Hepatocyte (in vitro differentiated cells): ENCODE measurements at regions not wholly inside any gene's neighbourhood (a gene's known extent, or its start where the extent isn't known, plus 50 kb on each side); places are given as distances from the start of the nearest gene placed in this dataset.

ENCODE experiments used
- DNase-seq: peaks from one replicate; pipeline ENCODE4 v3.0.0-alpha.2; 2016; ENCODE audit warnings: low spot score
- H2AFZ ChIP-seq: fragments of 200-600 bp; sonication (generic); 2 replicates; pipeline ENCODE4 v1.6.0; 2016; ENCODE audit warnings: antibody characterized with exemption, mild to moderate bottlenecking
- H3K27ac ChIP-seq: fragments of 200-600 bp; sonication (generic); 2 replicates; pipeline ENCODE4 v1.5.1; 2016; ENCODE audit warnings: mild to moderate bottlenecking
- H3K27me3 ChIP-seq: fragments of 200-600 bp; sonication (generic); 2 replicates; pipeline ENCODE4 v1.6.1; 2016
- H3K36me3 ChIP-seq: fragments of 200-600 bp; sonication (generic); replicated peaks from 2 replicates; pipeline ENCODE4 v1.5.1; 2016; ENCODE audit warnings: low read depth; ENCODE audit not compliant: insufficient read depth
- H3K4me1 ChIP-seq: fragments of 200-600 bp; sonication (generic); 2 replicates; pipeline ENCODE4 v1.5.1; 2016; ENCODE audit warnings: mild to moderate bottlenecking, moderate library complexity; ENCODE audit not compliant: insufficient read depth
- H3K4me2 ChIP-seq: fragments of 200-600 bp; sonication (generic); 2 replicates; pipeline ENCODE4 v1.6.0; 2016
- H3K4me3 ChIP-seq: fragments of 200-600 bp; sonication (generic); 2 replicates; pipeline ENCODE4 v1.5.1; 2016; ENCODE audit warnings: mild to moderate bottlenecking
- H3K79me2 ChIP-seq: fragments of 200-600 bp; sonication (generic); 2 replicates; pipeline ENCODE4 v1.6.0; 2017; ENCODE audit warnings: mild to moderate bottlenecking
- H3K9me2 ChIP-seq: fragments of 200-600 bp; sonication (generic); replicated peaks from 2 replicates; pipeline ENCODE4 v1.6.0; 2017; ENCODE audit warnings: mild to moderate bottlenecking; ENCODE audit not compliant: insufficient read depth
- H3K9me3 ChIP-seq: fragments of 200-600 bp; sonication (generic); 2 replicates; pipeline ENCODE4 v1.5.1; 2016; ENCODE audit warnings: low read depth, mild to moderate bottlenecking
- H4K20me1 ChIP-seq: fragments of 200-600 bp; sonication (generic); 2 replicates; pipeline ENCODE4 v1.6.0; 2016; ENCODE audit warnings: mild to moderate bottlenecking; ENCODE audit not compliant: insufficient read depth, poor library complexity, severe bottlenecking
- EZH2 ChIP-seq: fragments of 200-600 bp; sonication (generic); IDR thresholded peaks from 2 replicates; pipeline ENCODE4 v1.6.1; 2016; ENCODE audit warnings: antibody characterized with exemption, mild to moderate bottlenecking, borderline replicate concordance
- EZH2phosphoT487 ChIP-seq: fragments of 200-600 bp; sonication (generic); IDR thresholded peaks from one replicate; pipeline ENCODE4 v1.6.1; 2018; ENCODE audit warnings: antibody characterized with exemption, mild to moderate bottlenecking, low read depth, moderate library complexity; ENCODE audit not compliant: unreplicated experiment, severe bottlenecking
- WGBS: methylation state at CpG from one replicate; pipeline ENCODE4 v1.1.6; 2016; ENCODE audit warnings: low lambda C conversion rate; ENCODE audit errors: missing lambda C conversion rate; 5-methylcytosine and 5-hydroxymethylcytosine counted together
- TF ChIP-seq, protein P1 (sequence below): fragments of 200-600 bp; sonication (generic); IDR thresholded peaks from 2 replicates; pipeline ENCODE4 v1.5.1; 2016; ENCODE audit warnings: antibody characterized with exemption, mild to moderate bottlenecking; ENCODE audit not compliant: poor library complexity

DNA sequence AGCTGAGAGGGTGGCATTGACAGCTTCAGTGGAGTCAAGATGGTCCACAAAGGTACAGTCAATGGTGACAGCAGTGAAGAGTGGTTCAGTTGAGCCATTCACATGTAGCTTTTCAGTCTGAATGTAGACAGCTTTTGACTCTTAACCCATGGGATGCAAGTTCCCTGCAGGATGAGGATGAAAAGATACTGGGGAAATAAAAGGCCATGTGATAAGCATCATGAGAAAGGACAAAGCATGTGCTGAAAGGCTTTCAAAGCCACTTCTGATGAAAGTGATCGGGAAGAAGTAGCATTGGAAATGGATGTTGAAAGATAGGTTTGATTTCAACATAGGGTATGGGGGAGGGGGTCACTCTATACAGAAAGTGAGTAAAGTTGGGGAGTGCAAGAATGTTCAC is 182.9 kb downstream of the ETS1 start:
- Histone ChIP-seq H3K36me3 (no peaks in the 10 kb centered on the region), H3K27me3 (no peaks in the 10 kb centered on the region), H3K9me2 (no peaks in the 10 kb centered on the region), H2AFZ (no peak overlapping the region), H3K9me3 (no peaks in the 10 kb centered on the region), H3K4me1 (peaks cover 21% of the 10 kb centered on the region), H3K4me2 (no peak overlapping the region), H4K20me1 (no peaks in the 10 kb centered on the region), H3K79me2 (no peaks in the 10 kb centered on the region), H3K27ac (no peak overlapping the region), H3K4me3 (no peak overlapping the region)
- no peak for DNase-seq
- 83% methylated on average over 1 of the region's 1 CpG for WGBS
- TF ChIP-seq EZH2, result no peak
- TF ChIP-seq, protein P1, sequence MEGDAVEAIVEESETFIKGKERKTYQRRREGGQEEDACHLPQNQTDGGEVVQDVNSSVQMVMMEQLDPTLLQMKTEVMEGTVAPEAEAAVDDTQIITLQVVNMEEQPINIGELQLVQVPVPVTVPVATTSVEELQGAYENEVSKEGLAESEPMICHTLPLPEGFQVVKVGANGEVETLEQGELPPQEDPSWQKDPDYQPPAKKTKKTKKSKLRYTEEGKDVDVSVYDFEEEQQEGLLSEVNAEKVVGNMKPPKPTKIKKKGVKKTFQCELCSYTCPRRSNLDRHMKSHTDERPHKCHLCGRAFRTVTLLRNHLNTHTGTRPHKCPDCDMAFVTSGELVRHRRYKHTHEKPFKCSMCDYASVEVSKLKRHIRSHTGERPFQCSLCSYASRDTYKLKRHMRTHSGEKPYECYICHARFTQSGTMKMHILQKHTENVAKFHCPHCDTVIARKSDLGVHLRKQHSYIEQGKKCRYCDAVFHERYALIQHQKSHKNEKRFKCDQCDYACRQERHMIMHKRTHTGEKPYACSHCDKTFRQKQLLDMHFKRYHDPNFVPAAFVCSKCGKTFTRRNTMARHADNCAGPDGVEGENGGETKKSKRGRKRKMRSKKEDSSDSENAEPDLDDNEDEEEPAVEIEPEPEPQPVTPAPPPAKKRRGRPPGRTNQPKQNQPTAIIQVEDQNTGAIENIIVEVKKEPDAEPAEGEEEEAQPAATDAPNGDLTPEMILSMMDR, result no peak
- no peak for TF ChIP-seq EZH2phosphoT487

DNA sequence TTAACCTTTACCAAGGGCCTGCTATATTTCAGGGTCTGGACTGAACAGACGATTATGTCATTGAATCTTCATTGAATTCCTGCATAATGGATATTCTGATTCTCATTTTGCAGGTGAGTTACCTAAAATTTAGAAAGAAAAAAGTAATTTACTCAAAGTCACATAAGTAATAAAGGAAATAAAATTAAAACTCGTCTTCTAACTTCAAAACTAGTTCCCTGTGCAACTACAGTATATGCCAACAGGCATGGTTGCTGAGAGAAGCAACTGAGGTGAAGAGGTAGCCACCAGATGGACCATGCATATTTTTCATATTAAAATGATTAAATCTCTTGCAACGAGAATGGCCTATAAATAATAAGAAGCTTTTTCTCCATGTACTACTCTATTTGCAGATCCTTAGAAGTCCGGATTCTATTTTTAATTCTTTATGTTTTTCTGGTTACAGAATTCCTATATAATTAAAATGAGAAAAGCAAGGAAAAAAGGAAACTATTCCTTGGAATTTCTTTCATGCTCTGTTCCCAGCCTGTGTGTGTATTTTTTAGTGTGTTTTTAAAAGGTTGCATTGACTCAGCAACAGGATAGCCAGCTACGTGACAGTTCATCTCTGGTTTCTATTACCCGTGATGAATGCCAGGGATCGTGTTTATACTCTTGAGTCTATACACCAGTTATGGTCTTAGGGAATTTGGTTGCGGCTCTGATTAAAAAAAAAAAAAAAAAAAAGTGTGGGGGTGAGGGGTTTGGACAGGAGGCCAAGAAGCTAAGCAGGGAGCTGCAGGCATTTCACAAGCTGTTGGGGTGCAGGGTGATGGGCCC is 186.8 kb downstream of the ETS1 start:
- Histone ChIP-seq H3K9me2 (no peaks in the 10 kb centered on the region), H2AFZ (no peak overlapping the region), H4K20me1 (no peaks in the 10 kb centered on the region), H3K36me3 (no peaks in the 10 kb centered on the region), H3K4me1 (peaks cover 21% of the 10 kb centered on the region), H3K79me2 (no peaks in the 10 kb centered on the region), H3K27me3 (no peaks in the 10 kb centered on the region), H3K27ac (peak overlapping the region; percentile 32), H3K4me3 (no peak overlapping the region), H3K4me2 (no peak overlapping the region), H3K9me3 (no peaks in the 10 kb centered on the region)
- whole genome bisulfite sequencing, result 57% methylated on average over 8 of the region's 8 CpGs
- TF ChIP-seq, protein P1, result no peak
- no peak for TF ChIP-seq EZH2phosphoT487
- DNase-seq, result peak; percentile 47

DNA sequence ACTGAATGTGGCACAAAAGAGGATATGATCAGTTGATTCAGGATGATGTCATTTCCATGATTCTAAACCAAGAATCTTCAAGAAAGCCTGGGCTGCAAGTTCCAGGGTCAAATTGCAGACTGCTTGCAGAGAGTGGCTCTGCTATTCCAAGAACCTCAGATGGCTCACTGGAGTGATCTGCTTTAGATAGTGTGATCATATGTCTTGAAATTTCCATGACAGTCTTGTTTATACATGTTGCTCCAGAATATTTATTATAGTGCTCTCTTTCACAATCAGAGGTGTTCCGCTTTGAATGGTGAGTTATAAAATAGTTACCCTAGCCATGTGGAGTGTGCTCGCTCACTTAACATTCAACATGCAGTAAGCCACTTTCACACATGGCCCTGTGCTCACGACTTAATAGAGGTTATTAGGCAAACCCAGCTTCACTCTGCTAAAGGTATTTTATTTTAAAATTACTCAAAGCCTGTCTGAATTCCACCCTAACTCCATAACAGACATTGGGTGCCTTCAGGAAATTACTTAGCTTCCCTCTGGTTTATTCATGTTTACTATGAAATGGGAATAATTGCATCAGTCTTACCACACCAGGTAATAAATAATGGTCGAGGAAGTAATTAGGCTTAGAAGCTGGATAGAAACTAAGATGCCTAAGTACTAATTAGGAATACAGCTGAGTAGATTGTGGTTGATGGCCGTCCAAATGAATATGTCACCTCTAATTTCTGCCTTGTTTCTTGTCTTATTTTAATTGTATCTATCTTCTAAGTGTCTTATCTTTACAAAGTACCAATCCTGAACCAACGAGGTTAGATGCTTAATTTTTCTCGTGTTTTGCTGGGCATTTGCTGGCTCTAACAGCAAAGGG is 187.9 kb downstream of the ETS1 start:
- peak overlapping the region; percentile 41 for H3K27ac ChIP-seq
- H3K36me3 ChIP-seq, result no peaks in the 10 kb centered on the region
- TF ChIP-seq EZH2phosphoT487 (no peak), EZH2 (no peak)
- TF ChIP-seq, protein P1, result no peak
- H3K9me2 ChIP-seq, result no peaks in the 10 kb centered on the region
- H3K27me3 ChIP-seq, result no peaks in the 10 kb centered on the region
- no peaks in the 10 kb centered on the region for H3K79me2 ChIP-seq
- no peaks in the 10 kb centered on the region for H3K9me3 ChIP-seq
- peaks cover 22% of the 10 kb centered on the region for H3K4me1 ChIP-seq
- no peak overlapping the region for H2AFZ ChIP-seq
- peak; percentile 32 for DNase-seq
- WGBS, result 61% methylated on average over 7 of the region's 7 CpGs
- H3K4me2 ChIP-seq, result no peak overlapping the region
- no peak overlapping the region for H3K4me3 ChIP-seq
- H4K20me1 ChIP-seq, result no peaks in the 10 kb centered on the region
